Dendritic cell treated with granulocyte-macrophage colony-stimulating factor and Interleukin-4, amounts not matched to agents 40 ng/mL and 50 ng/mL, for 4 days (primary cell): ENCODE measurements at regions not wholly inside any gene's neighbourhood (a gene's known extent, or its start where the extent isn't known, plus 50 kb on each side); places are given as distances from the start of the nearest gene placed in this dataset.

Source experiments
- H3K27ac Mint-ChIP-seq: one replicate; pipeline ENCODE4 v1.8.0; 2022; ENCODE audit warnings: mild to moderate bottlenecking, mixed read lengths
- H3K27me3 Mint-ChIP-seq: one replicate; pipeline ENCODE4 v1.8.0; 2022; ENCODE audit warnings: mild to moderate bottlenecking, mixed read lengths
- H3K36me3 Mint-ChIP-seq: one replicate; pipeline ENCODE4 v1.8.0; 2022; ENCODE audit warnings: low read depth, mixed read lengths
- H3K4me1 Mint-ChIP-seq: one replicate; pipeline ENCODE4 v1.8.0; 2022; ENCODE audit warnings: low read depth, mixed read lengths
- H3K4me3 Mint-ChIP-seq: one replicate; pipeline ENCODE4 v1.8.0; 2022; ENCODE audit warnings: mild to moderate bottlenecking, moderate library complexity, mixed read lengths
- H3K9me3 Mint-ChIP-seq: one replicate; pipeline ENCODE4 v1.8.0; 2022; ENCODE audit warnings: mixed read lengths
- intact Hi-C: fragments of 100-400 bp; cut with micrococcal nuclease; formaldehyde crosslinking; loops from one replicate; pipeline ENCODE4 v1.15.0; 2022

- H3K4me3 Mint-ChIP-seq: no peak overlapping the region
- H3K4me1 Mint-ChIP-seq: no peaks in the 10 kb centered on the region
- peaks cover 2% of the 10 kb centered on the region for H3K9me3 Mint-ChIP-seq
- H3K27me3 Mint-ChIP-seq: no peaks in the 10 kb centered on the region
- intact Hi-C loops: no loop called here
- H3K36me3 Mint-ChIP-seq: no peaks in the 10 kb centered on the region
- no peak overlapping the region for H3K27ac Mint-ChIP-seq
Measured at GRCh38 chr13:111551204-111551820, 230.9 kb downstream of the TEX29 start.

DNA sequence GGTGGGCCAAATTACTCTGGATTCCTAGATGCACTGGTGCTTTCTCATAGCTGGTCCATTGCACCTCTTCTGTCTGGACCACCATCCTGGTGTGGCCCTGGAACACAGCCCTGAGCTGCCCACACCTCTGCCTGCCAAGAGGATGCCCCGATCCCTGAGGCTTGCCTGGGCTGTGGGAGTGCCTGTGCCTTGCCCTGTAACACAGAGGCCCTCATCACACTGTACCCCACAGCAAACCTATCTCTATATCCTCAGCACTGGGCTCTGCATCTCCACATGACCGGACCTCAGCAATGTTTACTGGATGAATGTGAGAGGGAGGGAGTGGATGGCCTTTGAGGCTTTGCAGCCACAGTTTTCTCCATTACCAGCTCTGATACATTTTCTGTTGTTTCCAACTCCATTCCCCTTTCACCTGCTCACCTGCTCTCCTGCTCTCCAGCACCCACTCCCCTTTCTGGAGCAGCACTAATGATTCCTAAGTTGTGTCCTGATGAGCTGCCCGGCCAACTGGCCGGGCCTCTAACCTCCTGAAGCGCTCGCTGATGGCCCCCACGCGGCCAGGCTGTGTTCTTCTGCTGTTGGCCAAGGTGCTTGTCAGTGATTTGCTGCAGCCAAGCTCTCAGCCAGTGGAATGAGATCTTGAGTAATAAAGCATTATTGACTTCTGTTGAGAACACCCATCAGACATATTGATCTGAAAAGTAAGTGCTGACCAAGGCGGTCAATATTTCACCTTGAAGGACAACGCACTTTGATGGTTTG lies 232.6 kb downstream of the TEX29 start:
- H3K27me3 Mint-ChIP-seq: no peaks in the 10 kb centered on the region
- no peak overlapping the region for H3K27ac Mint-ChIP-seq
- no peaks in the 10 kb centered on the region for H3K9me3 Mint-ChIP-seq
- no peak overlapping the region for H3K4me3 Mint-ChIP-seq
- intact Hi-C loops: no loop called here
- no peaks in the 10 kb centered on the region for H3K36me3 Mint-ChIP-seq
- H3K4me1 Mint-ChIP-seq: no peaks in the 10 kb centered on the region

DNA sequence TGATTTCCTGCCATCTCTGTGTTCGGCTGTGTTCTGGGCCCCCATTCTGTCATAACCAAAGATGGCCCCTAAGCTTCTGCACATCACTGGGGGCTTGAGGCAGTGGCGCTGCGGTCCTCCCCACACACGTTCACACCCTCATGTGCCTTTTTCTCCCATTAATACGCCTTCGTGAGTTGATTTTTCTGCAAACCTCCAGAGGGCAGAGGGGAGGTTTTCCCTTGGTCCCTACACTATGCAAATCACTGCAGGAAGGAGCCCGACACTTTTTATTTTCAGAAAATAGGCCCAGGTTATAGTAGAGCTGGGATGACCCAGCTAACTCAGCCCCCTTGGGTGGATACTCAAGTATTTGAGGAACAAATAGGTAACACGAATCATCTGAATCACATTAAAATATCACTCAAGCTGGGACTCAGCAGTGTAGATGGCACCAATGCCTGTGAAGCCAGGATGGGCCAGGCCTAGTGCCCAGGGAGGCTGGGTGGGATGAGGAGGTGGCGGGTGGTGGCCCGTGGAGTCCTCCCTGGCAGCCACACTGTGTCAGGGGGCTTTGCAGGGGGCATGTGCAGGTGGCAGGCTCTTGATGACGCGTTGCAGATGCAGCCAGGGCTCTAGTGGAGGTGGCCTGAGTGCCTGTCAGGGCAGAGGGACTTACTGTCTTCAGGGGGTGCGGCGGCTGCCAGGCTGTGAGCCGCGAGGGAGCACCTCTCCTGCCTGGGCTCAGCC lies 234.3 kb downstream of the TEX29 start:
- Mint-ChIP-seq H3K27me3 (no peaks in the 10 kb centered on the region), H3K4me1 (no peaks in the 10 kb centered on the region), H3K9me3 (no peaks in the 10 kb centered on the region), H3K27ac (no peak overlapping the region), H3K36me3 (no peaks in the 10 kb centered on the region), H3K4me3 (no peak overlapping the region)
- intact Hi-C loops: no loop called here

- H3K27ac Mint-ChIP-seq: no peak overlapping the region
- peaks cover 2% of the 10 kb centered on the region for H3K27me3 Mint-ChIP-seq
- no peaks in the 10 kb centered on the region for H3K4me1 Mint-ChIP-seq
- H3K36me3 Mint-ChIP-seq: no peaks in the 10 kb centered on the region
- no peaks in the 10 kb centered on the region for H3K9me3 Mint-ChIP-seq
- no peak overlapping the region for H3K4me3 Mint-ChIP-seq
- intact Hi-C loops: no loop called here
Measured at GRCh38 chr13:111555268-111555808, 234.9 kb downstream of the TEX29 start.

DNA sequence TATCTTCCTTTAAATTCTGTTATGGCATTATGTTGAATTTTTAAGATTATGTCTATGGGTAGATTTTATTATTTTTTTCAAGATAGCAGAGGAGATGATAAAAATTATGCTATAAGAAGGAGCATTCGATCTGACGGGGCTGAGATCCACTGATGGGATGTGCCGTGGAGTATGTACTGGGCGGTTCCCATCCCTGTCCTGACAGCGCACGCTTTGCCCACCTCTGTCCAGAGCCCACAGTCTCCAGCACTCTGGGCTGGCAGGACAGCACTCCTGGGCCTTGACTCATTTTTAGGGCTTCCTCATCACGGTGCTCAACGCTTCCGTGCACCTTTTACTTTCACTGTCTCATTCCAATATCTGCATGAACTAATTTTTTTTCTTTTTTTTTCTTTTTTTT lies 235.5 kb downstream of the TEX29 start:
- Mint-ChIP-seq H3K4me3 (no peak overlapping the region), H3K4me1 (no peaks in the 10 kb centered on the region), H3K36me3 (no peaks in the 10 kb centered on the region), H3K27me3 (peaks cover 2% of the 10 kb centered on the region), H3K27ac (no peak overlapping the region), H3K9me3 (no peaks in the 10 kb centered on the region)
- intact Hi-C loops: no loop called here

DNA sequence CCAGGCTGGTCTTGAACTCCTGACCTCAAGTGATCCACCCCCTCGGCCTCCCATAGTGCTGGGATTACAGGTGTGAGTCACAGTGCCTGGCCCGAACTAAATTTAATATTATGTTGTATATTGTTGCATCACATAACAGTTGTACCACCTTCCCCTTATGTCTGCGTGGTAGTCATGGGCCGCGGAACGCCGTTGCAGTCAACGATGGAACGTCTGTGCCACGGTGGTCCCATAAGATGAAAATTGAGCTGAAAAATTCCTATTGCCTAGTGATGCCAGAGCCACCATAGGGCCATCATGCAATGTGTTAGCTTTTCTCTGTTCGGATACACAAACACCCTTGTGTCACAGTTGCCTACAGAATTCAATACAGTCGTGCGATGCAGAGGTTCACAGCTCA lies 236.1 kb downstream of the TEX29 start:
- H3K27me3 Mint-ChIP-seq: peaks cover 2% of the 10 kb centered on the region

GRCh38 chr13:111557921-111558699 lies 237.7 kb downstream of the TEX29 start:
- Mint-ChIP-seq H3K36me3 (no peaks in the 10 kb centered on the region), H3K27me3 (peaks cover 3% of the 10 kb centered on the region), H3K27ac (no peak overlapping the region), H3K4me1 (no peaks in the 10 kb centered on the region), H3K9me3 (no peaks in the 10 kb centered on the region), H3K4me3 (no peak overlapping the region)
- intact Hi-C loops: no loop called here

More for the DNA sequence above, 236.1 kb downstream of the TEX29 start:
- no peaks in the 10 kb centered on the region for H3K9me3 Mint-ChIP-seq
- no peak overlapping the region for H3K4me3 Mint-ChIP-seq
- no peaks in the 10 kb centered on the region for H3K36me3 Mint-ChIP-seq
- intact Hi-C loops: no loop called here
- no peak overlapping the region for H3K27ac Mint-ChIP-seq
- H3K4me1 Mint-ChIP-seq: no peaks in the 10 kb centered on the region

- intact Hi-C loops: no loop called here
- Mint-ChIP-seq H3K4me3 (no peak overlapping the region), H3K4me1 (no peaks in the 10 kb centered on the region), H3K27me3 (peaks cover 3% of the 10 kb centered on the region), H3K9me3 (no peaks in the 10 kb centered on the region), H3K36me3 (no peaks in the 10 kb centered on the region), H3K27ac (no peak overlapping the region)
Measured at GRCh38 chr13:111558700-111559088, 238.3 kb downstream of the TEX29 start.

- Mint-ChIP-seq H3K9me3 (no peaks in the 10 kb centered on the region), H3K4me3 (no peak overlapping the region), H3K4me1 (no peaks in the 10 kb centered on the region), H3K27ac (no peak overlapping the region), H3K36me3 (no peaks in the 10 kb centered on the region), H3K27me3 (peaks cover 3% of the 10 kb centered on the region)
- intact Hi-C loops: no loop called here
Measured at GRCh38 chr13:111559612-111560403, 239.4 kb downstream of the TEX29 start.

DNA sequence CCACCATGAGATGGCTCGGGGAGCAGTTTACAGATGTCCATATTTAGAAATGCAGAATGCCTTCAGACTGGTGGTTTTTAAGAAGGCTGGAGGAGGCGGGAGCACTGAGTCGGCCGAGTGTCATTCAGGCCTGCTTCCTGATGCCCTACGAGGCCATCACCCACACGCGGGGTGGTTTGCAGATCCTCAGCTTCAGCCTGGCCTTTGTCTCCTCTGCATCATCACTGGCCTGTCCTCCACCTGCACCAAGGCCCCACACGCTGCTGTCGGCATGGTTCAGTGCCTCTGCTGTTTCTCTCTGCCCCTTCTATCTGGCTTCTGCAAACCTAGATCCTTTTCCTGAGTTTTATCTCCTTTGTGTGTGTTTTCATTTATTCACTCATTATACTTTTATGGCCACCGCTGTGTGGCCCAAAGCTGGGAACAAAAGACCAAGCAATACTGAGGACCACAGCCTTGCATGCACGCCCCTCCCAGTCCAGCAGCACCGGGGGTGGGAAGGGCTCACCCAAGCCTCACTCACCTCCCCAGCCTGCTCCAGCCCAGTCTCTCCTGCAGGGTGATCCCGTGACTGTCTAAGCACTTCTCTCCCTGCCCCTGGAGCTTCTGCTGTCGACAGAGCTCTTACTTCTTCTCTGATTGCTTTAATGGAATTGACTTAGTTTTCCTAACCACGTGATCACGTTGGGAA lies 240.8 kb downstream of the TEX29 start:
- no peak overlapping the region for H3K27ac Mint-ChIP-seq
- no peak overlapping the region for H3K4me3 Mint-ChIP-seq
- H3K9me3 Mint-ChIP-seq: no peaks in the 10 kb centered on the region
- H3K4me1 Mint-ChIP-seq: no peaks in the 10 kb centered on the region
- no peaks in the 10 kb centered on the region for H3K36me3 Mint-ChIP-seq
- H3K27me3 Mint-ChIP-seq: peaks cover 3% of the 10 kb centered on the region
- intact Hi-C loops: no loop called here

DNA sequence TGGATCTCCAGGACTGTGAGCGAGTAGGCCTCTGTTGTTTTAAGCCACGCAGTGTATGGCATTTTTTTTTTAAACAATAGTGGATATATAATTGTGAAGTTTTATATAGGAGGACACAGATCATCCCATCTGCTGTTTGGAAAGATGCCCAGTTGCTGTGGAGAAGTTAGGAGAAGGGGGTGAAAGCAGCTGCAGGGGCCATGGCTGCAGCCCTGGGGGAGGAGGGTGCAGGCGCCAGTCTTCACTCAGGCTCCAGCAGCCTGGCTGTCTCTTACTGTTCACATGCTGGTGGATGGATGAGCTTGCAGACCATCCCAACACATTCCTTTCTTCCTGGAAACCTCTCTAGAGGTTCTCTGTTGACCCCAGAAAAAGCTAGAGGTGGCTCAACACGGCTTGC lies 242.3 kb downstream of the TEX29 start:
- H3K27ac Mint-ChIP-seq: no peak overlapping the region
- no peak overlapping the region for H3K4me3 Mint-ChIP-seq
- no peaks in the 10 kb centered on the region for H3K36me3 Mint-ChIP-seq
- no peaks in the 10 kb centered on the region for H3K4me1 Mint-ChIP-seq
- peaks cover 14% of the 10 kb centered on the region for H3K9me3 Mint-ChIP-seq
- intact Hi-C loops: no loop called here
- peaks cover 3% of the 10 kb centered on the region for H3K27me3 Mint-ChIP-seq

GRCh38 chr13:111564606-111565005 lies 244.2 kb downstream of the TEX29 start:
- Mint-ChIP-seq H3K4me3 (no peak overlapping the region), H3K27me3 (peaks cover 3% of the 10 kb centered on the region), H3K27ac (no peak overlapping the region), H3K36me3 (no peaks in the 10 kb centered on the region), H3K4me1 (no peaks in the 10 kb centered on the region), H3K9me3 (peaks cover 33% of the 10 kb centered on the region)
- intact Hi-C loops: no loop called here

DNA sequence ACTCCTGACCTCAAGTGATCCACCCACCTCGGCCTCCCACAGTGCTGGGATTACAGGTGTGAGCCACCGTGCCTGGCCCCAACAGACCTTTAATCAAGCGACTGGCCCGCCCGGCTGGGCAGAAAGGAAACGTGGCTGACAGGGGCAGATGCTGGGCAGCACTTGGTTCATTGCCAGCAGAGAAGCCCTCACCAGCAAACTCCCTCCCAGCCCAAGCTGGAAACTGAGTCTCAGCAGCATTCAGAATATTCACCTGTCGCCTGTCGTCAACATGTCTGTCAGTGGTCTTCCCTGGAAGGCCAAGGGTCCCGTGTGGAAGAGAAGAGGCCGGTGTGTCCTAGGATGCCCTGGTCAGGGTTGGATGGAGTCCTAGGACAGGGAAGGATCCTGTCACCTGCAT lies 245.0 kb downstream of the TEX29 start:
- Mint-ChIP-seq H3K4me1 (no peaks in the 10 kb centered on the region), H3K9me3 (peaks cover 33% of the 10 kb centered on the region), H3K27me3 (peaks cover 2% of the 10 kb centered on the region), H3K36me3 (no peaks in the 10 kb centered on the region), H3K4me3 (no peak overlapping the region), H3K27ac (no peak overlapping the region)
- intact Hi-C loops: no loop called here
